RWPE1 (cell line): ENCODE measurements at regions not wholly inside any gene's neighbourhood (a gene's known extent, or its start where the extent isn't known, plus 50 kb on each side); places are given as distances from the start of the nearest gene placed in this dataset.
A peak's percentile ranks its signal among the peaks of the same experiment; 100 is the strongest.
"Not testable (repeated sequence)": the region's sequence is repeated elsewhere in the genome, so short reads cannot be mapped to it uniquely, and the experiment has no call there.

Source experiments
- CTCF ChIA-PET: fragments of 350-600 bp; sonication (Branson Sonifier 250); formaldehyde crosslinking; extraction: SDS; loops from one replicate; lab custom pipeline; 2021; lab: Yijun Ruan, JAX
- POLR2A ChIA-PET: fragments of 400-600 bp; formaldehyde crosslinking; extraction: SDS; loops from one replicate; lab custom pipeline; 2020; ENCODE audit warnings: antibody characterized with exemption; ENCODE audit not compliant: low non-redundant PET; lab: Yijun Ruan, JAX
- DNase-seq: peaks from one replicate; pipeline ENCODE4 v3.0.0; 2012; ENCODE audit warnings: low spot score
- H3K27ac ChIP-seq: fragments of 450-650 bp; 2 replicates; pipeline ENCODE4 v1.5.1; 2017

DNA sequence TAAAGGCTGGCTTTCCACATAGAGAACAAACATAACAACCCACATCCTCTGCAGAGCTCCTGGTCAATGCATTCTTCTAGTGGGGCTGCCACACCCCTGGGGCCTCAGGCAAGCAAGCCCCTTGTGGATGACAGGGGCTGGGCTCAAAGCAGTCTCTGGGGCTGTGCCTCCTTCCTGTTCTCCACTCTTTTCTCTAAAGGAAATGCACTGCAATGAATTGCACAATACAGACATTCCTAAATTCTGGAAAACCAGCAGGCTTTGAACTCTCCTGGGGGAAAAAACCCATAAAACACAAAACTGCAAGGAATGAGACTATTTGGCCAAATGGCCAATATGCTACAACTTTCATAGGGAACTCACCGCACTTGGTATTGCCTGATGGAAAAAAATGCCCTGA lies 293.9 kb upstream of the PLGLB2 start:
- POLR2A ChIA-PET, CTCF ChIA-PET, DNase-seq: not testable (repeated sequence)
- H3K27ac ChIP-seq, result peak overlapping the region; percentile 66

DNA sequence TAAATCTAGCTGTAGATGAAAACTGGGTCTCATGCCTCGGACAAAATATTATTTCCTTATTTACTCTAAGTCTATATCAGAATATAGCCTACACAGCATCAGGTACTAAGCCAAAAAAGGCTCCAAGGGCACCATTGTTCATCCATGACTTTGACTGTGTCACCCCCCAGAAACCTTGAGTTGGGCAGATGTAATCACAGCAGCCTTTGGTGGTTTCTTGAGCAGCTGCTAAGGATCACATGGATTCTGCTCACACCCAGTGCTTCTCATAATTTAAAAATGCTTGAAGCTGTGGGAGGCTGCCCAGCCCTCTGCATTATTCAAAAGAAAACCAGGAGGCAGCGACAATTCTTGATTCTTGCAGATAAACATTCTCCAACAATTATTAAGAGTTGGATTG lies 293.5 kb upstream of the PLGLB2 start:
- POLR2A ChIA-PET, CTCF ChIA-PET, DNase-seq: not testable (repeated sequence)
- H3K27ac ChIP-seq, result peak overlapping the region; percentile 66; the same call in 1 of the 2 replicates

DNA sequence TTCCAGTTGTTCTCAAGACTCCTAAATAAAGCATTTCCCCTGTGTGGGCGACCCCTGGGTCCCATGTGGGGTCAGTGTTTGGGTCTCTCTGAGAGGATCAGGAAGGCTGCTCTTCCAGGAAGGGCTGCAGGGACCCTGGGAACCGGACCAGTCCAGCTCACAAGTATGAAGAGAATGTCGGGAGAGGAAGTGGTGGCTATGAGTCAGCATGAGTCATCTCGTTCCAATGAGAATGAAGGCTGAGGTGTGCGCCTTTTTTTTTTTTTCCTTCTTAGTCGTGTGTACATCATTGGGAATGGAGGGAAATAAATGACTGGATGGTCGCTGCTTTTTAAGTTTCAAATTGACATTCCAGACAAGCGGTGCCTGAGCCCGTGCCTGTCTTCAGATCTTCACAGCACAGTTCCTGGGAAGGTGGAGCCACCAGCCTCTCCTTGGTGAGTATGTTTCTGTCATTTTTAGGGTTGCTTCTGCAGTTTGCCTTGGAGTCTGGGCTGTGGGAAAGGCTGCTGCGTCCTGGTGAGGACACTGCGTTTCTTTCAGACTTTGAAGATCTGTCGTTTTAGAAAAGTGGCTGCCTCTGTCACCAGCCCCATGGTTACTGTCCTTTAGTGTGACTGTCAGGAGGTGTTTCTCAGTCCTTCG lies 292.6 kb upstream of the PLGLB2 start:
- POLR2A ChIA-PET, H3K27ac ChIP-seq, CTCF ChIA-PET, DNase-seq: not testable (repeated sequence)

DNA sequence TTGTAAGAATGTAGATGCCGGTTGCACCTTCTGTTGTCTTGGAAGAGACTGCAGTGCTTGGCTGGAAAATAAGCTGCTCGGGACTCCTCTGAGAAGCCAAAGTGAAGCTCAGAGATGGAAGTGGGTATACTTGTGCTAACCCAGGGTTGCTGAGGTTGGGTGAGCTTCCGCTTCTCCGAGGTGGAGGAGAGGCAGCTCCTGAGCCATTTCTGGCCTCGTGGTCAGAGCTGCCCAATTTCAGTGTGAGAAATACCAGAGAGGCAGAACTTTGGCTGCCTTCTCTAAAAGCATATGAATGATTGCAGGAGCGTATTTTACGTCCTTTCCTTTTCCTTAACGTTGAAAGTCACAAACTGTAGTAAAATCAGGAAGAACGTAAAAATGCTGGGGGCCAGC lies 292.0 kb upstream of the PLGLB2 start:
- CTCF ChIA-PET, DNase-seq, POLR2A ChIA-PET: not testable (repeated sequence)
- H3K27ac ChIP-seq, result peak overlapping the region; percentile 74

DNA sequence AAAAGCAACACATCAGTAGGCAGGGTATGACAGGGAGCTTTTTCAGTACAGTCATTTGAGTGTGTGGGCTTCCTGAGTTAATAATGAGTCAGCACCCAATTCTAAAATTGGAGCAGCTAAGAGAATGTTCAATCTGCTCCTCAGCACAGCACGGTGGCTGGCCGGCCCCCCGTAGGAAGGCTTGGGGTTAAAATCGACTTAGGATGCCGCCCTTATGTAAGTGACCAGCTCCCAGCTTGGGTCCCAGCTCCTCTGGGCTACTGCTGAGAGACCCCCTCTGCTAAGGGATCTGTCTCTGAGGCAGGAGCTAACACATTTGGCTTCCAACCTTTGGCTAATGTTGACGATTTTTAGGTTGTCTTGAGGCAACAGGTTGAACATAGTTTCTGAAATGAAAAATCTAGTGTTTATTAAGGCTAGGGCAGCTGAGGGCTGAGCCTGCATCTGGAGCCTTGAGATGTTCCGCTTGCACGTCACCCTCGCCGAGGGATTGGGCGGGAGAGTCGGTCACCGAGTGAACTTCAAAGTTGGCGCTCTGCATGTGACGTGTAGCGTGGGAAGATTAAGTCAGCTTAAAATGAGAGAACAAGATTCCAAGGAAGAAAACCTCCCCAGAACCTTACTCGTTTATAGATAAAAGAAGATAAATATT lies 291.3 kb upstream of the PLGLB2 start:
- peak overlapping the region; percentile 74 for H3K27ac ChIP-seq
- DNase-seq, result not testable (repeated sequence)

DNA sequence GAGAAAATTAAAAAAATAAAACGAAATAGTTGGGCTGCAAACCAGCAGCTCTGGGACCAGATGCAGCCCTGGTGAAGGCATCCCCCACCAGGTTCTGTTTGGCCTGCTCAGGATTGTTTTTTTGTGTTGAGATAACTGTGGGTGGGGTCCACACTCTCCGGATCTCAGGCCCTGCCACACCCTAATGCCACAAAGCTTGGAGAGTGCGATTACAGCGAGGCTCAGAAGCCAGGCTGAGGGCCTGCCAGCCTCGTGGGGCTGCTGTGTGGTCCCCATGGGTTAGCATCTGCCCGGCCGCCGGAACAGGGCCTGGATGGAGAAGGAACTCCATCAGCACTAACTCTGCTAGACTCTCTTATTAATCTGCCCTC lies 290.8 kb upstream of the PLGLB2 start:
- CTCF ChIA-PET, POLR2A ChIA-PET, DNase-seq, H3K27ac ChIP-seq: not testable (repeated sequence)

More for the DNA sequence above, 291.3 kb upstream of the PLGLB2 start:
- POLR2A ChIA-PET, CTCF ChIA-PET: not testable (repeated sequence)

DNA sequence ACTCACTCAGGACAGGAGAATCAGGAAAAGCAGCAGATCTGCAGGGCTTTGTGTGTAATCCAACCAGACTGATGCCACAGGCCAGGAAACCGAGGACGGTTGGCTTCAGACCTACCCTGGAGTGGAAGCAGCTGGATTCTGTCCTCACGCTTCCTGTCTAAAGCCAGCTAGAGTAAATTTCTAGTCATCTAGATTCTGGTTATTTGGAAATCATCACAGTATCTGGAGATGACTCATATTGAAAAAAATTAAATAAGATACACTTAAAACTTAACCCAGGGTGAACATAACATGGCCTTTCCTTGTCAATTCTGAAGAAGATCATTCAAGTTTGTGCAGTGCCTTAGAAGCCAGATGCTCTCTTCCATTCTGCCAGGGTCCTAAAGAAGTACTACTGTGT lies 288.9 kb upstream of the PLGLB2 start:
- H3K27ac ChIP-seq, CTCF ChIA-PET, DNase-seq, POLR2A ChIA-PET: not testable (repeated sequence)

DNA sequence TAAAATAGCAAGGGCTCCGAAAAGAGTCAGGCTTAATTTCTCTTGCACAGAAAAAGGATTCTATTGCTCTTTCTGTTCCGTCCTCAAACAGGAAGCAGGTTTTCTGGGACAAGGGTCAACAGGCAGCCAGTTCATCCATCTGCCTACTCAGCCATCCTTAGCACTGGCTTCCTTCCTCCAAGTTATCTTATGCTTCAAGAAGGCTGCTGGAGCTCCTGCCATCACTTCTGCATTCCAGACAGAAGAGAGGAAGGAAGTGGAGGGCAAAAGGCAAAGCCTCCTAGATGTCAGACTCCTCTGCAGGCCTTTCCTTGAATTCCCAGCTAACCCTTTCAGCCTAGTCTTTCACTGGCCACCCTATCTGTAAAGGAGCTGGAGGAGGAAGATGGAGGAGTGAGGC lies 287.8 kb upstream of the PLGLB2 start:
- DNase-seq, H3K27ac ChIP-seq, POLR2A ChIA-PET, CTCF ChIA-PET: not testable (repeated sequence)

DNA sequence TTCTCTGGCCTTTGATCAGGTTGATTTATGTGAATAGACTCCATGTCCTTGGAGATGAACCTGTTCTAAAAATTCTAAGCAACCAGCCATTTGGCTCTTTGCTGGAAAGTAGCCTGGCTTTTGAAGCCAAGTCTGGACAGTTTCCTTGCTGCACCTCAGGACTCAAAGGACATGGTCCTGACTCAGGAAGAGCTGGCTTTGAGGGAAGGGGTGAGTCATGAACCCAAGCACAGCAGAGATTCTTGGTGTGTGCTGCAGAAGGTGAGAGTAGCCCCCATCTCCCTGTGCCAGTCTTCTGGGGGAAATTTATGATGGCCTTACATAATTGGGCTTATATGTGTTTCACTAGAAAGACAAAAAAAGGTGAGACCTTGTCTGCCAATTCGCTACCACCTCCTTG lies 287.2 kb upstream of the PLGLB2 start:
- CTCF ChIA-PET, DNase-seq, POLR2A ChIA-PET, H3K27ac ChIP-seq: not testable (repeated sequence)

DNA sequence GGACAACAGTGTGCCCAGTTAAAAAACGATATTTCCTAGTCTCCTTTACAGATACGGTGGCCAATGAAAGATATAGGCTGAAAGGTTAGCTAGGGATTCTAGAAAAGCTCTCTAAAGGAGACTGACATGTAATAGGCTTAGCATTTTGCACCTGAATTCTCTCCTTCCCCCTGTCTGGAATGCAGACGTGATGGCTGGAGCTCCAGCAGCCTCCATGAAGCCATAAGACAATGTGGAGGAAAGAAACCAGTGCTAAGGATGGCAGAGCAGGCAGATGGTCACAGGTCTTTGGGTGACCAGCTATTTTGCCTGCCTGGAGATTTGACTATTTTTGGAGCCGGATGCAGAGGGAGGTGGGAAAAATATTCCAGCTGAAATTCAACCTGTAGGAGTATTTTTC lies 286.2 kb upstream of the PLGLB2 start:
- H3K27ac ChIP-seq, POLR2A ChIA-PET, CTCF ChIA-PET: not testable (repeated sequence)

DNA sequence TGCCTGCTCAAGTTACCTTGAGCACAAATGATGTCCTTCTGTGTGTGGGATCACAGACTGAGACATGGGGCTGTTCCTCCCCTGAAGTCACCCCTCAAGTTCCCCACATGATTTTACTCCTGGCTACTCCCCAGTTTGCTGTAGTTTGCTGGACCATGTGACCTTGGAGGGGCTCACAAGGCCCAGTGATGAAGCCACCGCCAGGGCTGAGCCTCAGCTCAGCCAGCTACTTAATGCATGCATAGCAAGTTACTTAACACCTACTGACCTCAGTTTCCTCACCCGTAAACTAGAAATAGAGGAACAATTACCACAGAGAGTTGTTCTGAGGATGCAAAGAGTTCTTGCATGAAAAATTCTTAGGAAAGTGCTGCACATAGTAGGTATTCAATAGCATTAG lies 283.7 kb upstream of the PLGLB2 start:
- CTCF ChIA-PET, DNase-seq, H3K27ac ChIP-seq, POLR2A ChIA-PET: not testable (repeated sequence)

More for the DNA sequence above, 286.2 kb upstream of the PLGLB2 start:
- not testable (repeated sequence) for DNase-seq

DNA sequence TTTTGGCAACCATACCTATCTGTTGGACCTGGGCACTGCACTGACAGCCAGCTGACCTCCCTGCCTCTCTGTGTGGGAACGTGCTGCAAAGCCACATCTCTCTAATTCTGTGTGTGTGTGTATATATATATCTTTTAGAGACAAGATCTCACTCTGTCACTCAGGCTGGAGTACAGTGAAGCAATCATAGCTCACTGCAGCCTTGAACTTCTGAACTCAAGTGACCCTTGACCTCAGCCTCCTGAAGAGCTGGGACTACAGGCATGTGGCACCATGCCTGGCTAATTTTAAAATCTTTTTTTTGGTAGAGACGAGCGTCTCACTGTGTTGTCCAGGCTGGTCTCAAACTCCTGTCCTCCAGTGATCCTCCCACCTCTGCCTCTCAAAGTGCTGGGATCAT lies 282.2 kb upstream of the PLGLB2 start:
- POLR2A ChIA-PET, H3K27ac ChIP-seq, DNase-seq, CTCF ChIA-PET: not testable (repeated sequence)

DNA sequence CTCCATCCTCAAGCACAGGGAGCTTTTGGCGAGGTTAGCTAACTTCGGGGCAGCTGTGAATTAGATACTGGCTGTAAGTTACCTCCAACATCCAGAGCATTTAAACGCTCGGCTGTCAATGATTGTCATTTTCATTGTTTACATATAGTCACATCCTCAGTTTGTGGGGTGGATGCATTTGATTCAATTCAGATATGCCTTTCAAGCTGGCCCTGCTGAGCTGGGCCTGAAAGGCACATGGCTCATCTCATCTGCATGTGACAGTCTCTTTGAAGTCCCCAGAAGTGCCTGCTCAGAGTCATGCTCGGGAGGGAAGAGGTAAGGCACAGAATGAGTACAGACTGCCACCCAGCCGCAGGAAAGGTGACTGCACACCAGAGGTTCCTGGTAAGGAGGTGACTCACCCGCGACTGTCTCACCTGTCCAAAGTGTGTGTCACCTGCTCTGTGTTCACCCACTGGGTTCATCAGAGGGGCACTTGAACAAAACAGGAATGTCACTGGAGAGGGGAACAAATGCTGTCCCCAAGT lies 281.2 kb upstream of the PLGLB2 start:
- POLR2A ChIA-PET, H3K27ac ChIP-seq, DNase-seq, CTCF ChIA-PET: not testable (repeated sequence)

DNA sequence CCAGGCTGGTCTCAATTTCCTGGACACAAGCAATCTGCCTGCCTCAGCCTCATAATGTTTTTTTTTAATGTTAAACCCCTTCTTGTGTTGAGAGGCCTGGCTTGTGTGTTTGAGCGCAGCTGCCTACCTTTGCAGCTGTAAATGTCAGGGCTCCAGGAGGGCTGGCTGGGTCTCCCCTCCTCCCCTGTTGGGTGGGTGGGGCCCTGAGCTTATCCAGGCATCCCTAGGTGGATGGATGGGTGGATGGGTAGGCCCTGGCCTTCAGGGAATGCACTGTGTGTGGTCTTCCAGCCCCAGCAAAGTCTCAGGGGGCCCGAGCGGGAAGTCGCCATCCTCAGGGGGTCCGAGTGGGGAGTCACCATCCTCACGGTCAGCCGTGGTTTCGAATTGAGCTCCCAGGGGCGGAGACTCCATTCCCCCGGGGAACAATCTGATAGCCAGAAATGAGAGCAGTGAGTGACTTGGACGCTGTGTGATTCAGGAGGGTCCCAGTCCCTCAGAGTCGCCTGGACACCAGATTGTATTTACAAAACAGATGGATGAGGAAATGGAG lies 279.4 kb upstream of the PLGLB2 start:
- H3K27ac ChIP-seq, CTCF ChIA-PET, POLR2A ChIA-PET, DNase-seq: not testable (repeated sequence)

DNA sequence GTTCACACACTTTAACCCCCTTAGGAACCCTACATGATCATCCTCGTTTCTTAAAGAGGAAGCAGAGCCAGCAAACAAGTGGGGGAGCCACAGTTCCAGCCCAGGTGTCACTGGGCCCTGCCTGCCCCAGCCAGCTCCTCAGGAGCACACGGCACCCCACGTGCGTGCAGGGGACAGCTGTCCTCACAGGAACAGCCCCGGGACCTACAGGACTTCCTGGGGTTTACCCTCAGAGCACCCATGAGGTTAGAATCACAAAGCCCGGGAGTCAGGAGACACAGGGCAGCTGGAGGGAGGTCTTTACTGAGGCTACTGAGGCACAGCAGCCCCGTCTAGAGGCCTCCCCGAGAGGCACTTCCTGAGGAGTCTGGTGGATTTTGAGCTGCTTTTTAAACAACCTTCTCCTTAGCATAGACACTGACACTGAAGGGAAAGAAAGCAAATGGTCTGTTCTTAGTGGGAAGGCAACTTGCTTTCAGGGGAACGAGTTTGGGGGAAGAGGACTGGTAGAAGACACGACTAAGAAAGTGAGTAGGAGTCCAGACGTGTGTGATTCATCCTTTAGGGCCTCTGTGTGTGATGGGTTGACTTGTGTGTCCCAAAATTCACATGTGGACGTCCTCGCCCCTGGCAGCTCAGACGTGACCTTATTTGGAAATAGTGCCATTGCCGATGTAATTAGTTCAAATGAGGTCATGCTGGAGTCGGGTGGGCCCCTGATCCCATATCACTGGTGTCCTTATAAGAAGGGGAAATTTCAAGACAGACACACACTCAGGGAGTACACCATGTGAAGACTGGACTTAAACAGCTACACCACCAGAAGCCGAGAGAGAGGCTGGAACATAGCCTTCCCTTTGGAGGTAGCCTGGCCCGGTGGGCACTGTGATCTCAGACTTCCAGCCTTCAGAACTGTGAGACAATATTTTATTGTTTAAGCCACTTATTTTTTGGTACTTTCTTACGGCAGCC lies 278.4 kb upstream of the PLGLB2 start:
- DNase-seq, CTCF ChIA-PET, POLR2A ChIA-PET, H3K27ac ChIP-seq: not testable (repeated sequence)
